GM19397 (cell line): ENCODE measurements at regions not wholly inside any gene's neighbourhood (a gene's known extent, or its start where the extent isn't known, plus 50 kb on each side); places are given as distances from the start of the nearest gene placed in this dataset.

ENCODE experiments used
- ATAC-seq: cut with Tn5 transposase; IDR thresholded peaks from one replicate; pipeline ENCODE4 v1.9.1; 2021; ENCODE audit warnings: mild to moderate bottlenecking, moderate library complexity; ENCODE audit not compliant: unreplicated experiment

GRCh38 chr4:124018383-124019317 lies 622.1 kb downstream of the SPRY1 start:
- peak; percentile 99 for ATAC-seq

- ATAC-seq, result no peak
Observed at GRCh38 chr4:124019749-124020549, 623.4 kb downstream of the SPRY1 start.

- no peak for ATAC-seq
Observed at GRCh38 chr4:124025000-124025399, 628.4 kb downstream of the SPRY1 start.

DNA sequence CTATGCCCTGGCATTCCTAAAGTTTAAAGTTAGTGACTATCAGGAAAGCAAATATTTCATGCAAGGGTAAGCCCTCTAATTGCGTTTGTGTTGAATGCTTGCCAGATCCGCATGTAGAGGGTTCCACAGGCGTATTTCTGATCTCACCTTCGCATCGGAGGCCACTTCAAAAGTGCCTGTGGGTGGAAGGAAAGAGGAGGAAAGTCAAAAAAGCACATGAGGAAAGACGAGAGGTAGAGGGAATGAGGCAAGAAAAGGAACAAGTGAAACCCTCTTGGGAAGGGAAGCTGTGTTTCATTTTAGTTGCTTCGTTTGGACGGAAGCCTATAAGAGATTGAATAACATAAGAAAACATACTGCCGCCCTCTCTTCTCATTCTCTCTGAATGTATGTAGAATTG lies 628.8 kb downstream of the SPRY1 start:
- ATAC-seq, result no peak

- no peak for ATAC-seq
Observed at GRCh38 chr4:124028182-124028581, 631.6 kb downstream of the SPRY1 start.

- no peak for ATAC-seq
Observed at GRCh38 chr4:124030147-124030546, 633.6 kb downstream of the SPRY1 start.

DNA sequence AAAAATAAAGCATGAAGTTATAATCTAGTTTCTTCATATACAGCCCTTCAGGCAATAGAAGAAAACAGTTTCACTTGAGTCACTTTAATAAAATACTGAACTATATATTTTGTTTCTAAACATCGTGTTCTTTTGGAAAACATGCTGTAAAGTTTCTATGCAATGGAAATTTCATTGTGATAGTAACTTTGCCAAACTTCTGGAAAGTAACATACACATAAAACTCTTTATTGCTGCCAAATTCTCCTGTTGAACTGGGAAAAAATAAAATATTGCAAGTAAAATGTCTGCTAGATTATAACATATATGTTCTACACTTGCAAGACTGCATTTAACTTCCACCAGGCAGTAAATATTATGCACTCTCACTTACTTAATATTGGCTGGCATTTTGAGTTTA lies 635.4 kb downstream of the SPRY1 start:
- ATAC-seq, result no peak

GRCh38 chr4:124035364-124036041 lies 638.9 kb downstream of the SPRY1 start:
- no peak for ATAC-seq

- ATAC-seq, result no peak
Observed at GRCh38 chr4:124037236-124037635, 640.6 kb downstream of the SPRY1 start.

DNA sequence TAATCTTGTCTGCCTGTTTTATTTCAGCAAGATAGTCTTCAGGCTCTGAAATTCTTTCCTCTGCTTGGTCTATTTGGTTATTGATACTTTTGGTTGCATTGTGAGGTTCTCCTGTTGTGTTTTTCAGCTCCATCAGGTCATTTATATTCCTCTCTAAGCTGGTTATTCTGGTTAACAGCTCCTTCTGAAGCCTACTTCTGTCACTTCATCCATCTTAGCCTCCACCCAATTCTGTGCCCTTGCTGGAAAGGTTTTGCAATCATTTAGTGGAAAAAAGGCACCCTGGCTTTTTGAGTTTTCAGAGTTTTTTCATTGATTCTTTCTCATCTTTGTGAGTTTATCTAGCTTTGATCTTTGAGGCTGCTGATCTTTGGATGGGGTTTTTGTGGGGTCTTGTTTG lies 647.7 kb downstream of the SPRY1 start:
- no peak for ATAC-seq

GRCh38 chr4:124044867-124045266 lies 648.3 kb downstream of the SPRY1 start:
- no peak for ATAC-seq

DNA sequence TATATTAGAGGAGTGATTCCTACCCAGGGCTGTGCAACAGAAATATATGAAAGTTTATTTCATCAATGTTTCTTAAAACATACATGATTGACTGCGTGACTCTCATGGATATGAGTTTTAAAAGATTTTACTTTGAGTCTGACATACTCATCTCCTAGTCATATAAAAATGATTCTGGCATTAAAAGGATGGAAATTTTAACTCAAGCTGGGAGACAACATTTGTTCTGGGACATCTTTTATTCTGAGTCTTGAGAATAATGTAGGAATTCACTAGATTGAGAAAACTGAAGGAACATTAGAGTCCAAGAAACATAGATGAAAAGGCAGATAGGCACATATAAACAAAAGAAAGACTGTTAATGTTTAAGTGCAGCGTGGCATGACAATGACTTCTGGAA lies 649.6 kb downstream of the SPRY1 start:
- ATAC-seq, result no peak

- ATAC-seq, result no peak
Observed at GRCh38 chr4:124053872-124054538, 657.4 kb downstream of the SPRY1 start.

DNA sequence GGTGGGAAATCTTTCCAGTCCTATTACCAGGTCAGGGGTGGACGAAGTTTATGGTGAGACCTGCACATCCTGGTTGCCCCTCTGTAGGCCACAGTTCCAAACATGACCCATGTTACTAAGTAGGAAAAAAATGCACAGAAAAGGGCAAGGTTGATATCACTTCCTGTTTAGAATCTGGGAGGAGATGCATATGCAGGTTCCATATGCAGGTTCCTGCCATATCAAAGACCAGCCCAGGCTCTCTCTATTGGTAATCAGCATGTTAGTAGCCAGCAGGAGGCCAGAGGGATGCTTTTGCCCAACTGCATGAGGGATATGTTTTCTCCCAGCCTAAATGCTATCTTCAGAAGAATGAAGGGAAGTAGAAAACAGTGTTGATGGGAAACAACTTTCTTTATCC lies 657.2 kb downstream of the ANKRD50 start:
- ATAC-seq, result no peak

- ATAC-seq, result no peak
Observed at GRCh38 chr4:124055896-124056295, 656.6 kb downstream of the ANKRD50 start.

DNA sequence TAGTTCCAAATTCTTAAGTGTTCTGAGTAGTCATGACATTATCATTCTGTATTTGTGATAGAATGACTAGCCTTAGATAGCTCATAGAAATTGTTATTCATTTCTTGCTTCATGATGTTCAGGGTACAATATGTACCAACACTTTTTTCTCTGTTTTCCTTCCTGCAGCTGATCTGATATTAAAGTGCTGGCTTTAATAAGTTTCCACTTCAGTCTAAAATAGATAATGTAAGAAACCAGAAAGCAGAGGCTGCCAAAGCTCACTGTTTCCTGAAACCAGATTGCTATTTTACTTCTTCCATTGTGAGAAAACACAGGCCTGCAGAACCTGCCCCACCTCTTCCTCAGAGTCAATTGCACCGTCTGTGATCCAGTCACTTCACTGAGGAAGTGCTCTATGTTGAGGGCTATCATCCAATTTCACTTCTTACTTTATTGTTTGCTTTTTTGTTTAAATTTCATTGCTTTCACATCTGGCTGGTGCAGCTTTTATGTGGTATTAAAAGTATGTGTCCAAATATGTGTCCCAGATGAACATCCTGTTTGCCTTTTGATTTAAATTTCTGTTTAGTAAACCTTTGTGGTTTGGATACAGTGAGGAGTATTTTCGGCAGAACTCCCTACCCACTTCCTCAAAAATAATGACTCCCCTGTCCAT lies 652.1 kb downstream of the ANKRD50 start:
- peak; percentile 66 for ATAC-seq

DNA sequence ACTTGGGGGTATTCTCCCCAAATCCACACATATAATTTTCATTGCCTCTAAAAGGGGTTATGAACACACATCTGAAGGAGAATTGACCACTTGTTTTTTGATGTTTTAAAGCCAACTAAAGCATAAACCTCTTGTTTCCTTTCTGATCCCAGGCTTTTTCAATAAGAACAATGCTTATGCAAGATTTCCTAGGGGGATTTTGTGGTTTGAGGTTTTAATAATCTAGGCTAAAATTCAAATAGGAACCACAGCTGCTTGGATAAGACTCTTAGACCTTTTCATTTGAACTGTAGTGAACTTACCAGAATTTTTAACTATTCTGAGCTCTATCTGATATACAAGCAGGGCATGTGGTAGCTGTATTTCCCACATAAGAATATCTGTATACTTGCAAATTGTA lies 651.1 kb downstream of the ANKRD50 start:
- no peak for ATAC-seq

GRCh38 chr4:124065422-124065821 lies 647.1 kb downstream of the ANKRD50 start:
- no peak for ATAC-seq

DNA sequence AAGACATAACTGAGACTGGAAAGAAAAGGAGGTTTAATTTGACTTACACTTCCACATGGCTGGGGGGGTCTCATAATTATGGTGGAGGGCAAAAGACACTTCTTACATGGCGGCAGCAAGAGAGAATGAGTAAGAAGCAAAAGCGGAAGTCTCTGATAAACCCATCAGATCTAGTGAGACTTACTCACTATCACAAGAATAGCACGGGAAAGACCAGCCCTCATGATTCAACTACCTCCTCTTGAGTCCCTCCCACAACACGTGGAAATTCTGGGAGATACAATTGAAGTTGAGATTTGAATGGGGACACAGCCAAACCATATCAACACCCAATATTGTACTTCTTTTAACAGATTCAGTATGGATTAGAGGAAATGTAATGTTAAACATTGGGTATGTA lies 646.6 kb downstream of the ANKRD50 start:
- no peak for ATAC-seq

DNA sequence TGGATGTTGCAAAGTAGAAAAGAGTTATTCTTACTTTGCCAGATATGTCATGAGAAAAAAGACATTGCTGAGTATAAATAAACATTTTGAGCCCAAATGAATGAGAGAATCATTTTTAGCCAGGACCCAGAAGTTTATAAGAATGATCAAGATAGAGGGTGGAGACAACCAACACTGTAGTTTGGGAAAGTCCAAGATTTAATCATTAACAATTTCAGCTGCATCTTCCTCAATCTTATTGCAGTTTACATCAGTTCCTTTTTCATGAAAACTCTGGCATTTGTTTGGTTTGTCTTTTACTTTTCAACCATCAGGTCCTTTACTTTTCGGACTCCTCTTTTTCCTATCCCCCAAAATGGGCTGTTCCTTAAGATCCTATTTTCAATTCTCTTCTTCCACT lies 645.9 kb downstream of the ANKRD50 start:
- ATAC-seq, result no peak
